Pons (tissue), 1 donor: ENCODE measurements at regions not wholly inside any gene's neighbourhood (a gene's known extent, or its start where the extent isn't known, plus 50 kb on each side); places are given as distances from the start of the nearest gene placed in this dataset.

Experiments used
- DNase-seq: peaks from one replicate; pipeline ENCODE4 v3.0.0-alpha.2; 2016; ENCODE audit warnings: low spot score

DNA sequence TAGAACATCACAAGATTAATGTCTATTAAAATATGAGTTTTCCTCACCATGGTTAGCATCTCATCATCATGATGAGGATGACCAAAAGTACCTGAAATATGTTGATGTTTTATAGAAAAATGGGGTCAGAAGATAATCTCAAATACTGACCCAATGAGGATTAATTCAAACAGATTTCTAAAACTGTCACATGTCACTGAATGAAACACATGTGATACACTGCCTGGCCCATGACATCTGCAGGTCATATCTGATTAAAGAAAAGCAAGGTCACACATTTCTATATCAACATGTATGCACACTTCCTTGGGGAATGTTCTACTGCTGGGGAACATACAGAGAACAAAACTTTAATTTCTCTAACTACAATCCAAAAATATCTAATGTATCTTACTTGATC, 470.6 kb upstream of the ADGRL2 start:
- no peak for DNase-seq

- no peak for DNase-seq
These were observed 471.7 kb upstream of the ADGRL2 start for GRCh38 chr1:81329041-81329440.

GRCh38 chr1:81327743-81328142, 473.0 kb upstream of the ADGRL2 start:
- no peak for DNase-seq

DNA sequence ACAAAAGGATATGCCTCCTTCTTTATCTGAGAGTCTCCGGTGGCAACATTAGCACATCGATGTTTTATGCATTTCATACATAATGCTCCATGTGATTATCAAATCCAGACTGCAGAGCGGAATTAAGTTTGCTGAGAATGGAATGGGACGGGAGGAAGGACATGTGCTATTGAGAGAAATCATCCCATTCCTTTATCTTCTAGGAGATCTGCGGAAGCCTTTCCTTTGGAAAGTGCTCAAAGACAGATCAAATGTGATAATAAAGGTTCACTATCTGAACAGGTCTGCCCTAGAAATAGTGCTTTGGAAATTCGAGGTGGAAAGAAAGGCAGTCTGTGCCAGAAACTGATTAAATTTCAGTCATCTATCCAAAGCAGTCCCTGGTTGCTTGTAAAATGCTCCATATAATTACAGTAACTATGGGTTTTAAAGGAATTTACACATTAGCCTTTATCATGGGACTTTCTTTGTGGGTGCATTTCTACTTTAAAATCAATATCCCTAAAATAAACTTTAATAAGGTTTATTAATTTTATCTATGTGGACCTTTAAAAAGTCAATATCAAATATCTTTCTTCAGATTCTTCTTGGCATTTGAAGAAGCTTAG, 473.5 kb upstream of the ADGRL2 start:
- DNase-seq = no peak

- no peak for DNase-seq
These were observed 474.5 kb upstream of the ADGRL2 start for GRCh38 chr1:81326212-81326611.

GRCh38 chr1:81325397-81325796, 475.3 kb upstream of the ADGRL2 start:
- no peak for DNase-seq

GRCh38 chr1:81323862-81324261, 476.9 kb upstream of the ADGRL2 start:
- no peak for DNase-seq

- no peak for DNase-seq
These were observed 483.5 kb upstream of the ADGRL2 start for GRCh38 chr1:81317191-81317590.

DNA sequence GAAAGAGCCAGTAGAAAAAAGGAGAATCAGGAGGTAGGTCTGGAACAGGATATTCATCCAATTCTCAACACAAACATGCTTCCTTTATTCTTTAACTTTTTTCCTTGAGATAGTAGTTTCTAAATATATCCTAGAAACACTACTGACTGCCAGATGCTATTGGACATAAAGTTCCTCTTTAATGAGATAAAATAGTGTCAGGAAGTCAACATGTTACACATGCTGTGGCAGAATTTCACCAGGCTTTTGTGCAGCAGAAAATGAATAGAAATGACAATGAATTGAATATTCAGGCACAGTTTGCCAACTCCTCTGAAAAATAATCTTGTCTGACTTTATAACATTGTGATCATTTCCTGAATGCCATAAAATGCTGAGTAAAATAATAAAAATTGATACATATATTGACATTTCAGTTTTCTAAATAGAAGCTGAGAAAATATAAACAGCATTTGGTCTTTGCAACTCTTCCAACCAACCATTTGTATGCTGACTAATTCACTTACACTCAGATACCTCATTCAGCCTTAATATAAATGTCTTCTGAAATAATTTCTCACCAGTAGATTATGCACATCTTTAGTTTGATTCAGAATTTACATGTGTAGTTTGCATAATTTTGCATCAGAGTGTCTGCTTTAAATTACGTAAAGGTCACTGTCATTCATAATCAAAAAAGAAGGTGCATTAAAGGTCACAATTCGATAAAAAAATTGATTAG, 486.1 kb upstream of the ADGRL2 start:
- DNase-seq = peak; percentile 17

GRCh38 chr1:81313289-81313688, 487.4 kb upstream of the ADGRL2 start:
- DNase-seq = no peak

GRCh38 chr1:81312272-81312754, 488.4 kb upstream of the ADGRL2 start:
- DNase-seq = no peak

DNA sequence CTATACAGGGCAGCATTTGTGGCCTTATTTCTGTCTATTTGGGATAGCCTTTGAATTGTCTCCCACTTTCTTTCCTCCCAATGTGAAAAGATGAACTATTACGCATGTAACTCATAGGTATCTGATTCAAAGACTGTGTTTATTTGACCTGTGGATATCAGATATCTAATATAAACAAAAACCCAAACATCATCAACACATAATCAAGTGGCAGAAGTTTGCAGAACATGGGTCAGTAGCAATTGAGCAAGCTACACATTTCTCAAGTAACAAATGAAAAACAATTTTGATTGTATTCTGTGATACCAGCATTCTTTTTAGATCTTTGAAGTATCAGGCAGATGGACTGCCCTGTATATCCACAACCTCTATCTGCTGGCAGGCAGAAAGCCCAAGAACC, 490.5 kb upstream of the ADGRL2 start:
- no peak for DNase-seq

DNA sequence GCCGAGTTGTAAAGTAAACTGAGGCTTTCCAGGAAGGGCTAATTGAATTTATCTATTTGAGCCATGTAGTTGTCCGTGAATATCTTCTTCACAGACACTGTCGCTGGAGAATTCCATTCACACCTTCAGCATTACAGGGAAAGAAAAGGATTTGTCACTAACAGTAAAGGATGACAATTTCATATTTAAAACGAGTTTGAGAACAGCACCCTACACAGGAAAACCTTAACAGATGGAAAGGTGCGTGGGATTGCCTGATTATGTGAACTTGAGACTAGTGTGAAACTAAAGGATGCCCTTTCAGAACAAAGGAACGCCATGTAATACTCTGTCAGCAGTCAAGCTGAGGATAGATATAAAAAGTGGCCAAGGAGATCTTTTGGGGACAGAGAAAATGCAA, 492.5 kb upstream of the ADGRL2 start:
- no peak for DNase-seq

GRCh38 chr1:81307786-81308185, 492.9 kb upstream of the ADGRL2 start:
- DNase-seq = no peak

GRCh38 chr1:81305997-81306452, 494.7 kb upstream of the ADGRL2 start:
- DNase-seq = peak; percentile 75

DNA sequence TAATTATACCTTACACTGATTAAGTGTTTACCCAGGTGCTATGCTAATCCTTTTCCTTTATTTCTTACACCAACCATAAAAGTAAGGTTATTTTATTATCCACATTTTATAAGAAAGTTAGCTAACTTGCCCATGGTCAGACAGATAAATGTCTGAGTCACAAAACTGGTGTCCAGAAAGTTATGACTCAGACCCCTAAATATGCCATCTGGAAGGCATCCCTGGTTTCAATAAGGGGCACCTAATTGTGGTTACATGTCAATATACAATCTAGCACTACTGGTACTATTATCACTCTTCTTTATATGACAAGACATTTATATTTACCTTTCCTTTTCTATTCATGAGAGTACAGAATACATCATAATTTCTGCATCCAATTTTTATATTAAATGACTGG, 496.5 kb upstream of the ADGRL2 start:
- no peak for DNase-seq

DNA sequence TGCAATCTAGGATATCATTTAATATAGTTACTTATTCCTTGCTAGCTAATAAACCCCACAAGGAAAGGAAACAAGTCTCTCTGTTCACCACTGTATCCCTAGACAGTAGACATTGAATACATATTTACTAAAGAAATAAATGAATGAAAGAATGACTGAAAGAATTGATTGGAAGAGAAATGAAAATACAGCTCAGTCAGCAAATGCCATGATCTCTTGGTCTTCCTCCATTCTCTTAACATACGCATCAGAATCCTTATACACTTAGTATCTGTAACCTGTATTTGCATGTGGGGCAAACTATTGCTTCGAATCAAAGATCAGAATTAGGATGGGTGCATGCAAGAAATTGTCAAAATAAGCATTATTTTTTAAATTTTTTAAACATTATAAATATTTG, 500.8 kb upstream of the ADGRL2 start:
- DNase-seq = no peak

DNA sequence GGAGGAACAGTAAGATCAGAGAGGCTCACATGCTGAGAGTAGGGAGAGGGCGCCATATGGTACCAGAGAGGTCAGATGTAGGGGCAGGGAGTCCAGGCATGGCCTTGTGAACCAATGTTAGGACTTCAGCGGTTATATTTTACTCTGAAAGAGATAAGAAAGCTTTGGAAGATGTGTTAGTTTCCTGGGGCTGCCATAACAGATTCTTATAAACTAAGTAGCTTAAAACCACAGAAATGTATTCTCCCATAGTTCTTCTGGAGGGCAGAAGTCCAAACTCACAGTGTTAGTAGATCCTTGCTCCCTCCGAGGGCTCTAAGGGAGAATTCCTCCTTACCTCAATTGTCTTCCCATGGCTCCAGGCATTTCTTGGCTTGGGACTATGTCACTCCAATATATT, 502.5 kb upstream of the ADGRL2 start:
- no peak for DNase-seq

DNA sequence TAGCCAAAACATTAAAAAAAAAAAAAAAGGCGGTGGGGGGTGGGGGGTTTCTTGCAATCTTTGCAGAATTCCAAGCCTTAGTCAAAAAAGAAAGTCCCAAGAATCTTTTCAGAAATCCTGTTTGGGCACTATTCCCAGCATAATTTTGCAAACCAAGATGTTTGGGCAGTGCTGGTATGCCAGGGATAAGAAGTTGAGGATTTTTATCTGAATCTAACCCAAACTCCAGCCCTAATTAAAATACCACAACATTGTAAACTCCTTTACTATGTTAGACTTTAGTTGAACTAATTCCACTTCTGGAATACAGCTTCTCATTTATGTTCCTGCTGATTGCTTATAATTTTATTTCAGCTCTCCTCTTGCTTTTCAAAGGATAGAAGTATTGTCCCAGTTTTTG, 504.1 kb upstream of the ADGRL2 start:
- DNase-seq = no peak

DNA sequence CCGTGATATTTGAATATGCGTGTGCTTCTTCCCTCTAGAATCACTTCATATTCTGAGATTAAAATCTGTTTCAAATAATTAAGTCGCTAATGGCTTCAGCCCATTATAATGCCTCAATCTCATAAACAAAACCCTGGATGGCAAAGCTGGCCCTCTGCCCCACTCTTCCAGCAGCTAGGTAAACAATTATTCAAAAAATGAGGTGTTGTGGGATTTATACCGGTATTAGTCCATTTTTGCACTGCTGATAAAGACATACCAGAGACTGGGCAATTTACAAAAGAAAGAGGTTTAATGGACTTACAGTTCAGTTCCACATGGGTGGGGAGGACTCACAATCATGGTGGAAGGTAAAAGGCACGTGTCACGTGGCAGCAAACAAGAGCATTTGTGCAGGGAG, 510.4 kb upstream of the ADGRL2 start:
- no peak for DNase-seq

DNA sequence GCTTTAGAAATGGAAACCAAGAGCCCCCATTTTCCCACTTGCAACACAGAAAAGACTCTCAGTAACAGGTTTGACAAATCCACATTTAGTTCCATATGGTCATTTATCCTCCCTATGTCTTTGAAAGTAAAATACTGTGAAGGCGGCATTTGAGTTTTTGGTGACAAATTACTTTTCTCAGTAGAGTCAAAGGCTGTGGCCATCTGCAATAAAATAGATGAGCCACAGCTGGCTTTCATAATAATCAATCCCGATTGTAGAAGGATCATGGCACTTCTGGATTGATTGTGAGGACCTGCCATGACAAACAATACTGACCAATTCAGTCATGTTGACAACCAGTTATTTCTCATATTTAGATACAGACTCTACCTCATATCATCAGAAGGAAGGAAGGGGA, 512.0 kb upstream of the ADGRL2 start:
- no peak for DNase-seq

DNA sequence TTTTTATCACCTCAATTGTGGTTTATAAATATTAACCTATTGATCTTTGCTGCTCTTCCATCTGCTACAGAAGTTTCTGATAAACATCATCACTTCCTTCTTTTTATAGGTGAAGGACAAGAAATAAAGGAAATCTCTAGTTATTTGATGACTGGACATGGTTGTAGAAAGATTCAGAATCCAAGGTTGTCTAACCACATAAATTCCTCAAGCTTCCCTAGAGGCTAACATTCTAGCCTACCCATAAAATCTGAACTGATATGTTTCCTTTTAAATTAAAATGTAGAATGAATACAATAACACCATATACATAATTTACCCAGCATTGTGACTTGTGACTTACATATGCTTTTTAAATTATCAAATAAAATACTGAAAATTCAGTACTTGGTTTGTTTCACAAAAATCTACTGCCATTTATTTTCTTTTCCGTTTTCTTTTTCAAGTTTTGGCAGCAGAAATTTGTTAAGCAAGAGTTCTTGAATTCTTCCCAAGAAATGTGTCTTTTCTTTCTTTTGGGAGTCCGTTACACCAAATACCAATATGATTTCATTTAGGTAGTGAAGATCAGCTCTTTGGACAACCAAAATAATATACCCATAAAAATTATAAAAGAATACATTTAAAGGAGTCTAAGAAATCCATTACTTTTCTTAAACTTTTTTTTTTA, 513.2 kb upstream of the ADGRL2 start:
- no peak for DNase-seq

DNA sequence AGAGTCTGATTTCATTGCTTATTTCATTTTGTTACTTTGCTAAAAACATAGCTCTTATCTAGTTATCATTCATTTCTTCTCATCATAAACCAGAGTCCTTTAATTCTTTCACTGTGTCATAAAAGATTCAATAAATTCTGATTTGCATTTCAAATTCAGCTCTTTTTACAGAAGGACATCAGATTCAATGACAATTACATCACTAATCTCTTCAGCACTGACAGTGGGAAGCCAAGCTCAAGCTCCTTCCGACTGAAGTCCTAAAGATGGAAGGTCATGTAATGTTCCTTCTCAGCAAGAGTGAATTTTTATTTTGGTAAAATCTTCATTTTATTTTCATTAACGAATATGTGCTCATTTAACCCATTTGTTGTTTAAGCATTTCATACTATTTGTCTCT, 530.7 kb upstream of the ADGRL2 start:
- DNase-seq = no peak
